ENCODE measurements at regions not wholly inside any gene's neighbourhood (a gene's known extent, or its start where the extent isn't known, plus 50 kb on each side); places are given as distances from the start of the nearest gene placed in this dataset.

DNA sequence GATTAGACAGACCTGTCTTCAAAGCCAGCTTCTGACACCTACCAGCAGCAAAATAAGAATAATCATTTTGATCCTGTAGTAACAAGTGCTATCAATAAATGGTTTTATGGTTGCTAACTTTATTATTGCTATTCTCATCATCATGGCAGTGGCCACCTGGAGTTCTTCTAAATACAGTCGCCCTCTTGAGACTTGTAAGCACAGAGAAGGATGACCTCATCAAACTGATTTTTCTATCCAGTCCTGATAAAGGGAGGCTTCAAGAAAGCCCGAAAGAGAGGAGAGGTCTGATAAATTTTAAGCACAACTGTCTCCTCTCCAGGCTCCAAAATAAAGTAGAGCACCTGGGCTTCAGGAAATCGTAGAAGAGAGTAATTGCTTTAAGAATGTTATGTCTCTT is 286.4 kb downstream of the USP46 start:
- TF ChIP-seq, protein P1, sequence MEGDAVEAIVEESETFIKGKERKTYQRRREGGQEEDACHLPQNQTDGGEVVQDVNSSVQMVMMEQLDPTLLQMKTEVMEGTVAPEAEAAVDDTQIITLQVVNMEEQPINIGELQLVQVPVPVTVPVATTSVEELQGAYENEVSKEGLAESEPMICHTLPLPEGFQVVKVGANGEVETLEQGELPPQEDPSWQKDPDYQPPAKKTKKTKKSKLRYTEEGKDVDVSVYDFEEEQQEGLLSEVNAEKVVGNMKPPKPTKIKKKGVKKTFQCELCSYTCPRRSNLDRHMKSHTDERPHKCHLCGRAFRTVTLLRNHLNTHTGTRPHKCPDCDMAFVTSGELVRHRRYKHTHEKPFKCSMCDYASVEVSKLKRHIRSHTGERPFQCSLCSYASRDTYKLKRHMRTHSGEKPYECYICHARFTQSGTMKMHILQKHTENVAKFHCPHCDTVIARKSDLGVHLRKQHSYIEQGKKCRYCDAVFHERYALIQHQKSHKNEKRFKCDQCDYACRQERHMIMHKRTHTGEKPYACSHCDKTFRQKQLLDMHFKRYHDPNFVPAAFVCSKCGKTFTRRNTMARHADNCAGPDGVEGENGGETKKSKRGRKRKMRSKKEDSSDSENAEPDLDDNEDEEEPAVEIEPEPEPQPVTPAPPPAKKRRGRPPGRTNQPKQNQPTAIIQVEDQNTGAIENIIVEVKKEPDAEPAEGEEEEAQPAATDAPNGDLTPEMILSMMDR (conservative IDR thresholded peaks at IDR 0.05; ENCODE audit: low read length), result no peak
- no peak for TF ChIP-seq EZH2phosphoT487 (IDR thresholded peaks at IDR 0.05; ENCODE audit: borderline replicate concordance, low read depth, low read length)
